ENCODE measurements at regions not wholly inside any gene's neighbourhood (a gene's known extent, or its start where the extent isn't known, plus 50 kb on each side); places are given as distances from the start of the nearest gene placed in this dataset.

DNA sequence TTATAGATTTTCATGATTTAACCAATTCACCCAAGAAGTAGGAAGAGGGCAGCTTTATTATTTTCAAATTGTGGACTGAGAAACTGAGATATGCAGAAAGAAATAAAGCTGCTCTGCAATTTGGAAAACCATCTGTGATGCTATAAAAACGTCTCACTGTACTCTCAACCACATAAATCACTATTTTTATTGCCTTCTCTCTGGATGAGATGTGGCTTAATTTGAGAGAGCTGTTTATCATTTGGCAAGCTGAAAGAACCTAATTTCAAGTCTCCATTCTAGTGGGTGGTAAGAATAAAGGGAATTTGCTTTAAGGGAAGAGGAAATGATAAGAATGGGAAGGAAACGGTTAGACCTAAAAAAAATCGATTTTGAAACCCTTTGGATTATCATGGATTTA lies 49.9 kb upstream of the CYP1B1 start:
- no peak overlapping the region for H3K27ac ChIP-seq (ENCODE audit: low read length)
- H3K4me2 ChIP-seq (ENCODE audit: low read length), result no peak overlapping the region
- TF ChIP-seq EZH2 (IDR thresholded peaks at IDR 0.05; ENCODE audit: borderline replicate concordance, insufficient read depth, low read length, poor library complexity, severe bottlenecking) (no peak), MXI1 (conservative IDR thresholded peaks at IDR 0.05; ENCODE audit: poor library complexity, severe bottlenecking) (no peak), EP300 (conservative IDR thresholded peaks at IDR 0.05; ENCODE audit: poor library complexity, severe bottlenecking) (no peak), TAF1 (IDR thresholded peaks at IDR 0.05; ENCODE audit: low read depth) (no peak), SMC3 (conservative IDR thresholded peaks at IDR 0.05; ENCODE audit: poor library complexity) (no peak), POLR2AphosphoS5 (IDR thresholded peaks at IDR 0.05) (no peak), RAD21 (conservative IDR thresholded peaks at IDR 0.05) (no peak)
- TF ChIP-seq, protein P1, sequence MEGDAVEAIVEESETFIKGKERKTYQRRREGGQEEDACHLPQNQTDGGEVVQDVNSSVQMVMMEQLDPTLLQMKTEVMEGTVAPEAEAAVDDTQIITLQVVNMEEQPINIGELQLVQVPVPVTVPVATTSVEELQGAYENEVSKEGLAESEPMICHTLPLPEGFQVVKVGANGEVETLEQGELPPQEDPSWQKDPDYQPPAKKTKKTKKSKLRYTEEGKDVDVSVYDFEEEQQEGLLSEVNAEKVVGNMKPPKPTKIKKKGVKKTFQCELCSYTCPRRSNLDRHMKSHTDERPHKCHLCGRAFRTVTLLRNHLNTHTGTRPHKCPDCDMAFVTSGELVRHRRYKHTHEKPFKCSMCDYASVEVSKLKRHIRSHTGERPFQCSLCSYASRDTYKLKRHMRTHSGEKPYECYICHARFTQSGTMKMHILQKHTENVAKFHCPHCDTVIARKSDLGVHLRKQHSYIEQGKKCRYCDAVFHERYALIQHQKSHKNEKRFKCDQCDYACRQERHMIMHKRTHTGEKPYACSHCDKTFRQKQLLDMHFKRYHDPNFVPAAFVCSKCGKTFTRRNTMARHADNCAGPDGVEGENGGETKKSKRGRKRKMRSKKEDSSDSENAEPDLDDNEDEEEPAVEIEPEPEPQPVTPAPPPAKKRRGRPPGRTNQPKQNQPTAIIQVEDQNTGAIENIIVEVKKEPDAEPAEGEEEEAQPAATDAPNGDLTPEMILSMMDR (IDR thresholded peaks at IDR 0.05; ENCODE audit: poor library complexity, severe bottlenecking), result no peak
- TF ChIP-seq, protein P2, sequence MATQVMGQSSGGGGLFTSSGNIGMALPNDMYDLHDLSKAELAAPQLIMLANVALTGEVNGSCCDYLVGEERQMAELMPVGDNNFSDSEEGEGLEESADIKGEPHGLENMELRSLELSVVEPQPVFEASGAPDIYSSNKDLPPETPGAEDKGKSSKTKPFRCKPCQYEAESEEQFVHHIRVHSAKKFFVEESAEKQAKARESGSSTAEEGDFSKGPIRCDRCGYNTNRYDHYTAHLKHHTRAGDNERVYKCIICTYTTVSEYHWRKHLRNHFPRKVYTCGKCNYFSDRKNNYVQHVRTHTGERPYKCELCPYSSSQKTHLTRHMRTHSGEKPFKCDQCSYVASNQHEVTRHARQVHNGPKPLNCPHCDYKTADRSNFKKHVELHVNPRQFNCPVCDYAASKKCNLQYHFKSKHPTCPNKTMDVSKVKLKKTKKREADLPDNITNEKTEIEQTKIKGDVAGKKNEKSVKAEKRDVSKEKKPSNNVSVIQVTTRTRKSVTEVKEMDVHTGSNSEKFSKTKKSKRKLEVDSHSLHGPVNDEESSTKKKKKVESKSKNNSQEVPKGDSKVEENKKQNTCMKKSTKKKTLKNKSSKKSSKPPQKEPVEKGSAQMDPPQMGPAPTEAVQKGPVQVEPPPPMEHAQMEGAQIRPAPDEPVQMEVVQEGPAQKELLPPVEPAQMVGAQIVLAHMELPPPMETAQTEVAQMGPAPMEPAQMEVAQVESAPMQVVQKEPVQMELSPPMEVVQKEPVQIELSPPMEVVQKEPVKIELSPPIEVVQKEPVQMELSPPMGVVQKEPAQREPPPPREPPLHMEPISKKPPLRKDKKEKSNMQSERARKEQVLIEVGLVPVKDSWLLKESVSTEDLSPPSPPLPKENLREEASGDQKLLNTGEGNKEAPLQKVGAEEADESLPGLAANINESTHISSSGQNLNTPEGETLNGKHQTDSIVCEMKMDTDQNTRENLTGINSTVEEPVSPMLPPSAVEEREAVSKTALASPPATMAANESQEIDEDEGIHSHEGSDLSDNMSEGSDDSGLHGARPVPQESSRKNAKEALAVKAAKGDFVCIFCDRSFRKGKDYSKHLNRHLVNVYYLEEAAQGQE (IDR thresholded peaks at IDR 0.05; ENCODE audit: borderline replicate concordance), result no peak
- no peak overlapping the region for H3K4me3 ChIP-seq (ENCODE audit: low read length)
- H3K79me2 ChIP-seq (replicated peaks; ENCODE audit: insufficient read depth, low read length), result no peaks in the 10 kb centered on the region
- H3K9me2 ChIP-seq (ENCODE audit: insufficient read depth, low read length), result no peaks in the 10 kb centered on the region
- H3F3A ChIP-seq (ENCODE audit: insufficient read depth, low read length, poor library complexity, severe bottlenecking), result no peaks in the 10 kb centered on the region
- H3K9me3 ChIP-seq (ENCODE audit: low read length), result no peaks in the 10 kb centered on the region
- no peaks in the 10 kb centered on the region for H3K27me3 ChIP-seq (ENCODE audit: insufficient read depth, low read depth, low read length)
- H2AFZ ChIP-seq (ENCODE audit: low read depth, low read length), result no peak overlapping the region
- H3K9ac ChIP-seq (ENCODE audit: low read length), result no peak overlapping the region
- no peaks in the 10 kb centered on the region for H4K20me1 ChIP-seq (ENCODE audit: insufficient read depth)
- no peaks in the 10 kb centered on the region for H3K36me3 ChIP-seq (ENCODE audit: insufficient read depth, low read length)

Small RNA genes lying in the stretch of these regions (small RNA-seq; reads per million reads assigned to genes)
- gene AC009229.3, result 0 reads per million in 3 experiments
- gene RNU6-951P, result 0 reads per million in 3 experiments
